Liver (tissue), 8 donors: ENCODE measurements at regions not wholly inside any gene's neighbourhood (a gene's known extent, or its start where the extent isn't known, plus 50 kb on each side); places are given as distances from the start of the nearest gene placed in this dataset.

Experiments
- DNase-seq: peaks from one replicate; pipeline ENCODE4 v3.0.0-alpha.2; 2017; ENCODE audit warnings: low spot score
- H3K27ac ChIP-seq, 2 donors: one replicate each; pipeline ENCODE4 v1.7.0; 2013; ENCODE audit warnings: inconsistent platforms in 2 of 2, low read length in 2 of 2, control low read depth in 1 of 2, low read depth in 1 of 2, mild to moderate bottlenecking in 1 of 2
- H3K27me3 ChIP-seq, 4 donors: one replicate each; pipeline versions ENCODE4 v1.6.1 to v1.7.0; 2013; ENCODE audit warnings: low read length in 3 of 4, inconsistent platforms in 1 of 4, mild to moderate bottlenecking in 1 of 4, moderate library complexity in 1 of 4; ENCODE audit not compliant: control insufficient read depth in 4 of 4, insufficient read depth in 4 of 4
- H3K36me3 ChIP-seq, 4 donors: one replicate each; pipeline versions ENCODE4 v1.6.1 to v1.7.0; 2013; ENCODE audit warnings: low read length in 3 of 4, mild to moderate bottlenecking in 3 of 4, low read depth in 1 of 4, moderate library complexity in 1 of 4; ENCODE audit not compliant: control insufficient read depth in 4 of 4, insufficient read depth in 3 of 4
- H3K4me1 ChIP-seq, 4 donors: one replicate each; pipeline versions ENCODE4 v1.6.1 to v1.7.0; 2013; ENCODE audit warnings: low read length in 3 of 4, mild to moderate bottlenecking in 3 of 4, moderate library complexity in 1 of 4; ENCODE audit not compliant: control insufficient read depth in 4 of 4, insufficient read depth in 4 of 4
- H3K4me3 ChIP-seq, 3 donors: one replicate each; pipeline versions ENCODE4 v1.6.1 to v1.7.0; 2013; ENCODE audit warnings: low read length in 3 of 3, control low read depth in 1 of 3, low read depth in 1 of 3, mild to moderate bottlenecking in 1 of 3
- H3K9ac ChIP-seq, 2 donors: one replicate each; pipeline ENCODE4 v1.7.0; 2013; ENCODE audit warnings: low read length in 2 of 2, mild to moderate bottlenecking in 2 of 2, moderate library complexity in 2 of 2, control low read depth in 1 of 2, low read depth in 1 of 2
- H3K9me3 ChIP-seq, 4 donors: one replicate each; pipeline versions ENCODE4 v1.6.1 to v1.7.0; 2013; ENCODE audit warnings: low read length in 3 of 4; ENCODE audit not compliant: control insufficient read depth in 4 of 4
- ATF3 ChIP-seq: IDR thresholded peaks from 2 replicates; pipeline ENCODE4 v1.6.1; 2016; ENCODE audit warnings: antibody characterized with exemption
- CTCF ChIP-seq: fragments of 150-350 bp; IDR thresholded peaks from 2 replicates; pipeline ENCODE4 v1.5.1; 2017; ENCODE audit warnings: improper control_type of control experiment, low read depth, low read length; ENCODE audit not compliant: missing input control
- EGR1 ChIP-seq, 2 donors: IDR thresholded peaks; 2 replicates each; pipeline ENCODE4 v1.6.1; 2016 to 2018; ENCODE audit warnings: antibody characterized with exemption in 2 of 2, low read depth in 2 of 2
- FOXA1 ChIP-seq: IDR thresholded peaks from 2 replicates; pipeline ENCODE4 v1.6.1; 2016; ENCODE audit warnings: antibody characterized with exemption
- FOXA2 ChIP-seq: IDR thresholded peaks from 2 replicates; pipeline ENCODE4 v1.6.1; 2016; ENCODE audit warnings: antibody characterized with exemption
- GABPA ChIP-seq, 2 donors: IDR thresholded peaks in 1 of 2; conservative IDR thresholded peaks in 1 of 2; 2 replicates each; pipeline ENCODE4 v1.6.1; 2016; ENCODE audit warnings: antibody characterized with exemption in 2 of 2, mild to moderate bottlenecking in 1 of 2, moderate library complexity in 1 of 2
- HNF4A ChIP-seq, 2 donors: conservative IDR thresholded peaks; 2 replicates each; pipeline ENCODE4 v1.6.1; 2016; ENCODE audit warnings: antibody characterized with exemption in 2 of 2, mild to moderate bottlenecking in 2 of 2
- HNF4G ChIP-seq: IDR thresholded peaks from 2 replicates; pipeline ENCODE4 v1.6.1; 2016; ENCODE audit warnings: antibody characterized with exemption
- JUND ChIP-seq, 2 donors: IDR thresholded peaks; 2 replicates each; pipeline ENCODE4 v1.6.1; 2016; ENCODE audit warnings: antibody characterized with exemption in 2 of 2
- NR2F2 ChIP-seq: IDR thresholded peaks from 2 replicates; pipeline ENCODE4 v1.6.1; 2016; ENCODE audit warnings: antibody characterized with exemption
- RAD21 ChIP-seq, 2 donors: IDR thresholded peaks; 2 replicates each; pipeline ENCODE4 v1.6.1; 2016; ENCODE audit warnings: antibody characterized with exemption in 2 of 2, mild to moderate bottlenecking in 2 of 2
- RXRA ChIP-seq, 2 donors: IDR thresholded peaks; 2 replicates each; pipeline ENCODE4 v1.6.1; 2017 to 2018; ENCODE audit warnings: antibody characterized with exemption in 2 of 2, mild to moderate bottlenecking in 1 of 2
- SP1 ChIP-seq: IDR thresholded peaks from 2 replicates; pipeline ENCODE4 v1.6.1; 2018; ENCODE audit warnings: antibody characterized with exemption, mild to moderate bottlenecking
- TAF1 ChIP-seq: conservative IDR thresholded peaks from 2 replicates; pipeline ENCODE4 v1.6.1; 2016; ENCODE audit warnings: antibody characterized with exemption, mild to moderate bottlenecking
- YY1 ChIP-seq: IDR thresholded peaks from 2 replicates; pipeline ENCODE4 v1.6.1; 2016; ENCODE audit warnings: antibody characterized with exemption, mild to moderate bottlenecking
- ZBTB33 ChIP-seq: IDR thresholded peaks from 2 replicates; pipeline ENCODE4 v1.6.1; 2016; ENCODE audit warnings: antibody characterized with exemption
- WGBS: extraction: QIAGEN DNeasy Blood & Tissue Kit; methylation state at CpG from one replicate; pipeline ENCODE4 v1.1.7; 2013; 5-methylcytosine and 5-hydroxymethylcytosine counted together
- TF ChIP-seq, protein P1 (sequence below): IDR thresholded peaks from 2 replicates; pipeline ENCODE4 v1.6.1; 2016; ENCODE audit warnings: antibody characterized with exemption, mild to moderate bottlenecking
- TF ChIP-seq, protein P2 (sequence below): IDR thresholded peaks from 2 replicates; pipeline ENCODE4 v1.6.1; 2016; ENCODE audit warnings: antibody characterized with exemption
- donor health status: healthy.
- donor health status: healthy.
- donor health status: healthy.
- donor health status: healthy.
- donor health status: healthy.

DNA sequence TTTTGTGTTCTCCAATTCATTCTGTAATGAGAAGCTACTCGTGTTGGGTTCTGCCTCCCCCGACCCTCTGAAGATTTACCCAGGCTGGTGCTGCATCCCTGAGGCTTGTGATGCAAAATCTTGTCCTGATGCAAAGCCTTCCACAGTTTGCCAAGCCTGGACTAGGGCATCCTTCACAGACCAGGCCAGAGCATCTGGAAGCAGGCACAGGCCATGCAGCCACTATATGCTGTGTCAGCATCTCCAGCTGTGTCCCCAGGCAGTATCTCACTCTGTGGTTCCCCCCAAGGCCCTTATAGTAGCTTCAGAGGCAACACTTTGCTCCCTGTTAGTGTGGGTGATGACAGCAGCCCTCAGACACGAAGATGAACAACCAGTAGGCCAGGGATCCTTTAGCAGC lies 77.3 kb upstream of the RCN1 start:
- Histone ChIP-seq H3K36me3 (no peaks in the 10 kb centered on the region), H3K4me3 (no peak overlapping the region), H3K27me3 (peaks cover 0 to 10% (median 4%) of the 10 kb centered on the region in 4 donors), H3K9me3 (no peaks in the 10 kb centered on the region), H3K27ac (no peak overlapping the region), H3K4me1 (no peaks in the 10 kb centered on the region), H3K9ac (no peak overlapping the region)
- WGBS = 40% methylated on average over 3 of the region's 3 CpGs
- DNase-seq = no peak
- no peak for TF ChIP-seq GABPA (IDR thresholded peaks at IDR 0.05 in 1 of 2, conservative IDR thresholded peaks at IDR 0.05 in 1 of 2)
- TF ChIP-seq ZBTB33 = no peak
- no peak for TF ChIP-seq FOXA1
- no peak for TF ChIP-seq ATF3
- TF ChIP-seq SP1 = no peak
- no peak for TF ChIP-seq FOXA2
- no peak for TF ChIP-seq RXRA (IDR thresholded peaks at IDR 0.05)
- TF ChIP-seq HNF4A (conservative IDR thresholded peaks at IDR 0.05) = no peak
- TF ChIP-seq, protein P1, sequence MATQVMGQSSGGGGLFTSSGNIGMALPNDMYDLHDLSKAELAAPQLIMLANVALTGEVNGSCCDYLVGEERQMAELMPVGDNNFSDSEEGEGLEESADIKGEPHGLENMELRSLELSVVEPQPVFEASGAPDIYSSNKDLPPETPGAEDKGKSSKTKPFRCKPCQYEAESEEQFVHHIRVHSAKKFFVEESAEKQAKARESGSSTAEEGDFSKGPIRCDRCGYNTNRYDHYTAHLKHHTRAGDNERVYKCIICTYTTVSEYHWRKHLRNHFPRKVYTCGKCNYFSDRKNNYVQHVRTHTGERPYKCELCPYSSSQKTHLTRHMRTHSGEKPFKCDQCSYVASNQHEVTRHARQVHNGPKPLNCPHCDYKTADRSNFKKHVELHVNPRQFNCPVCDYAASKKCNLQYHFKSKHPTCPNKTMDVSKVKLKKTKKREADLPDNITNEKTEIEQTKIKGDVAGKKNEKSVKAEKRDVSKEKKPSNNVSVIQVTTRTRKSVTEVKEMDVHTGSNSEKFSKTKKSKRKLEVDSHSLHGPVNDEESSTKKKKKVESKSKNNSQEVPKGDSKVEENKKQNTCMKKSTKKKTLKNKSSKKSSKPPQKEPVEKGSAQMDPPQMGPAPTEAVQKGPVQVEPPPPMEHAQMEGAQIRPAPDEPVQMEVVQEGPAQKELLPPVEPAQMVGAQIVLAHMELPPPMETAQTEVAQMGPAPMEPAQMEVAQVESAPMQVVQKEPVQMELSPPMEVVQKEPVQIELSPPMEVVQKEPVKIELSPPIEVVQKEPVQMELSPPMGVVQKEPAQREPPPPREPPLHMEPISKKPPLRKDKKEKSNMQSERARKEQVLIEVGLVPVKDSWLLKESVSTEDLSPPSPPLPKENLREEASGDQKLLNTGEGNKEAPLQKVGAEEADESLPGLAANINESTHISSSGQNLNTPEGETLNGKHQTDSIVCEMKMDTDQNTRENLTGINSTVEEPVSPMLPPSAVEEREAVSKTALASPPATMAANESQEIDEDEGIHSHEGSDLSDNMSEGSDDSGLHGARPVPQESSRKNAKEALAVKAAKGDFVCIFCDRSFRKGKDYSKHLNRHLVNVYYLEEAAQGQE = no peak
- no peak for TF ChIP-seq NR2F2
- TF ChIP-seq, protein P2, sequence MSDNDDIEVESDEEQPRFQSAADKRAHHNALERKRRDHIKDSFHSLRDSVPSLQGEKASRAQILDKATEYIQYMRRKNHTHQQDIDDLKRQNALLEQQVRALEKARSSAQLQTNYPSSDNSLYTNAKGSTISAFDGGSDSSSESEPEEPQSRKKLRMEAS = no peak
- TF ChIP-seq EGR1 (IDR thresholded peaks at IDR 0.05; ENCODE audit: low read depth in 2 of 2) = no peak
- TF ChIP-seq YY1 = no peak
- no peak for TF ChIP-seq CTCF
- TF ChIP-seq HNF4G = no peak
- TF ChIP-seq RAD21 (IDR thresholded peaks at IDR 0.05) = no peak
- no peak for TF ChIP-seq JUND (IDR thresholded peaks at IDR 0.05)

- H3K9me3 ChIP-seq = no peaks in the 10 kb centered on the region
- H3K4me1 ChIP-seq = no peaks in the 10 kb centered on the region
- H3K9ac ChIP-seq = no peak overlapping the region
- H3K27ac ChIP-seq = no peak overlapping the region
- no peak for DNase-seq
- no peak overlapping the region for H3K4me3 ChIP-seq
- H3K27me3 ChIP-seq = peaks cover 0 to 7% (median 4%) of the 10 kb centered on the region in 4 donors
- H3K36me3 ChIP-seq = no peaks in the 10 kb centered on the region
- 76% methylated on average over 6 of the region's 6 CpGs for WGBS
- TF ChIP-seq EGR1 (IDR thresholded peaks at IDR 0.05; ENCODE audit: low read depth in 2 of 2) = no peak
- no peak for TF ChIP-seq RAD21 (IDR thresholded peaks at IDR 0.05)
- TF ChIP-seq FOXA2 = no peak
- TF ChIP-seq CTCF = no peak
- TF ChIP-seq RXRA (IDR thresholded peaks at IDR 0.05) = no peak
- TF ChIP-seq, protein P1 = no peak
- no peak for TF ChIP-seq HNF4A (conservative IDR thresholded peaks at IDR 0.05)
- no peak for TF ChIP-seq ATF3
- no peak for TF ChIP-seq TAF1
- TF ChIP-seq YY1 = no peak
- no peak for TF ChIP-seq SP1
- no peak for TF ChIP-seq FOXA1
- no peak for TF ChIP-seq GABPA (IDR thresholded peaks at IDR 0.05 in 1 of 2, conservative IDR thresholded peaks at IDR 0.05 in 1 of 2)
These were observed 78.8 kb upstream of the RCN1 start for GRCh38 chr11:32012049-32012448.
